Coronary artery (tissue), 2 donors: ENCODE measurements at regions not wholly inside any gene's neighbourhood (a gene's known extent, or its start where the extent isn't known, plus 50 kb on each side); places are given as distances from the start of the nearest gene placed in this dataset.

ENCODE experiments used
- DNase-seq: peaks from one replicate; pipeline ENCODE4 v3.0.0-alpha.2; 2017; ENCODE audit warnings: low spot score
- H3K27ac ChIP-seq, 2 donors: fragments of 200-600 bp; sonication (generic); one replicate each; pipeline ENCODE4 v1.5.1; 2016 to 2019
- H3K4me3 ChIP-seq: fragments of 200-600 bp; sonication (generic); 2 replicates; pipeline ENCODE4 v1.5.1; 2016; ENCODE audit warnings: mild to moderate bottlenecking, moderate library complexity
- CTCF ChIP-seq: fragments of 200-600 bp; sonication (generic); IDR thresholded peaks from one replicate; pipeline ENCODE4 v1.5.1; 2019; ENCODE audit warnings: antibody characterized with exemption

GRCh38 chr15:95864467-95864886 lies 466.0 kb upstream of the NR2F2 start:
- TF ChIP-seq CTCF, result no peak
- DNase-seq, result no peak

GRCh38 chr15:95865330-95865739 lies 465.2 kb upstream of the NR2F2 start:
- Histone ChIP-seq H3K4me3 (no peak overlapping the region), H3K27ac (no peak overlapping the region)
- no peak for TF ChIP-seq CTCF
- no peak for DNase-seq

More at GRCh38 chr15:95864467-95864886, 466.0 kb upstream of the NR2F2 start:
- Histone ChIP-seq H3K27ac (no peak overlapping the region), H3K4me3 (no peak overlapping the region)

GRCh38 chr15:95866711-95867440 lies 463.6 kb upstream of the NR2F2 start:
- no peak overlapping the region for H3K27ac ChIP-seq
- DNase-seq, result no peak
- TF ChIP-seq CTCF, result no peak
- no peak overlapping the region for H3K4me3 ChIP-seq

- DNase-seq, result no peak
- H3K4me3 ChIP-seq, result no peak overlapping the region
- no peak for TF ChIP-seq CTCF
- no peak overlapping the region for H3K27ac ChIP-seq
These were observed 462.1 kb upstream of the NR2F2 start for GRCh38 chr15:95868450-95868849.

GRCh38 chr15:95868970-95869369 lies 461.5 kb upstream of the NR2F2 start:
- Histone ChIP-seq H3K4me3 (no peak overlapping the region), H3K27ac (no peak overlapping the region)
- no peak for DNase-seq
- TF ChIP-seq CTCF, result no peak

- Histone ChIP-seq H3K27ac (no peak overlapping the region), H3K4me3 (no peak overlapping the region)
- no peak for TF ChIP-seq CTCF
- DNase-seq, result no peak
These were observed 460.6 kb upstream of the NR2F2 start for GRCh38 chr15:95869920-95870319.

- TF ChIP-seq CTCF, result no peak
- H3K4me3 ChIP-seq, result no peak overlapping the region
- no peak overlapping the region for H3K27ac ChIP-seq
- no peak for DNase-seq
These were observed 458.1 kb upstream of the NR2F2 start for GRCh38 chr15:95872366-95872771.
